ENCODE measurements at regions not wholly inside any gene's neighbourhood (a gene's known extent, or its start where the extent isn't known, plus 50 kb on each side); places are given as distances from the start of the nearest gene placed in this dataset.
A peak's percentile ranks its signal among the peaks of the same experiment; 100 is the strongest.

DNA sequence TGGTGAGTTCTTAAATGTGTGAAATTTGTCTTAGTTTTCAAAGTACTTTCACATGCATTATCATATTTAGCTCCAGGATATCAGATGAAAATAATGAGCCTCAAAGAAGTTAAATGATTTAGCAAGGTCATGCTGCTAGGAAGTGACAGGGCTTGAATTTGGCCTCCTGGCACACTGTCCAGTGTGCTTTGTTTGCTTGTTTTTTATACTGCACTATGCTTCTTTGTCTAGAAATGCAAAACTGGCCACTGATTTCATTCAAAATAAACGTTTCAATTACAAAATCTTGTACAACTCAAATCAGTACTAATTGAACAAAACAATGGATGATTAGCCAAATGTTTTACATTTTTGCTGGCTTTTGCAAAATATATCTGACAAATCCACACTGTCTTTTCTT is 583.3 kb upstream of the CBLB start:
- POLR2A ChIA-PET = no interaction called here
- no peak overlapping the region for H3K4me3 ChIP-seq (ENCODE audit: low read depth, low read length)
- no peaks in the 10 kb centered on the region for H3K27me3 ChIP-seq (ENCODE audit: control insufficient read depth, insufficient read depth, low read length)
- DNase-seq (ENCODE audit: low read depth) = no peak
- CTCF ChIA-PET = interaction anchor here (1.5 kb wide), 1 partner anchor 9 kb away, joined by 5 read pairs; no protein-coding TSS in a partner anchor
- no peaks in the 10 kb centered on the region for H3K36me3 ChIP-seq (ENCODE audit: control insufficient read depth, insufficient read depth, low read length)
- TF ChIP-seq, protein P1, sequence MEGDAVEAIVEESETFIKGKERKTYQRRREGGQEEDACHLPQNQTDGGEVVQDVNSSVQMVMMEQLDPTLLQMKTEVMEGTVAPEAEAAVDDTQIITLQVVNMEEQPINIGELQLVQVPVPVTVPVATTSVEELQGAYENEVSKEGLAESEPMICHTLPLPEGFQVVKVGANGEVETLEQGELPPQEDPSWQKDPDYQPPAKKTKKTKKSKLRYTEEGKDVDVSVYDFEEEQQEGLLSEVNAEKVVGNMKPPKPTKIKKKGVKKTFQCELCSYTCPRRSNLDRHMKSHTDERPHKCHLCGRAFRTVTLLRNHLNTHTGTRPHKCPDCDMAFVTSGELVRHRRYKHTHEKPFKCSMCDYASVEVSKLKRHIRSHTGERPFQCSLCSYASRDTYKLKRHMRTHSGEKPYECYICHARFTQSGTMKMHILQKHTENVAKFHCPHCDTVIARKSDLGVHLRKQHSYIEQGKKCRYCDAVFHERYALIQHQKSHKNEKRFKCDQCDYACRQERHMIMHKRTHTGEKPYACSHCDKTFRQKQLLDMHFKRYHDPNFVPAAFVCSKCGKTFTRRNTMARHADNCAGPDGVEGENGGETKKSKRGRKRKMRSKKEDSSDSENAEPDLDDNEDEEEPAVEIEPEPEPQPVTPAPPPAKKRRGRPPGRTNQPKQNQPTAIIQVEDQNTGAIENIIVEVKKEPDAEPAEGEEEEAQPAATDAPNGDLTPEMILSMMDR (IDR thresholded peaks at IDR 0.05; ENCODE audit: insufficient read depth, low read depth, low read length) = no peak

DNA sequence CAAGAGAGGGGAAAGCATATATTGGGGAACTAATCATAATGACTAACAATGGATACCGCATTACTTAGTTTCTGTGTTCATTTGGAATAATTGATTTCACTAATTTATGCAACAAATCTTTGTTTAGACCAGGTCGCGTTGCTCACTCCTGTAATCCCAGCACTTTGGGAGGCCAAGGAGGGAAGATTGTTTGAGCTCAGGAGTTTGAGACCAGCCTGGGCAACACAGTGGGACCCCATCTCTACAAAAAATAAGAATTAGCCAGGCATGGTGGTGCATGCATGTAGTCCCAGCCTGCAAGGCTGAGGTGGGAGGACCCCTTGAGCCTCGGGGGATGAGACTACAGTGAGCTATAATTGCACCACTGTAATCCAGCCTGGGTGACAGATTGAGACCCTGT is 585.7 kb upstream of the CBLB start:
- TF ChIP-seq, protein P1 (IDR thresholded peaks at IDR 0.05; ENCODE audit: insufficient read depth, low read depth, low read length) = no peak
- ChIA-PET POLR2A (no interaction called here), CTCF (interaction anchor here (0.9 kb wide), 1 partner anchor 12 kb away, joined by 3 read pairs; no protein-coding TSS in a partner anchor)
- DNase-seq (ENCODE audit: low read depth) = no peak
- Histone ChIP-seq H3K27me3 (ENCODE audit: control insufficient read depth, insufficient read depth, low read length) (no peaks in the 10 kb centered on the region), H3K36me3 (ENCODE audit: control insufficient read depth, insufficient read depth, low read length) (no peaks in the 10 kb centered on the region), H3K4me3 (ENCODE audit: low read depth, low read length) (no peak overlapping the region)

DNA sequence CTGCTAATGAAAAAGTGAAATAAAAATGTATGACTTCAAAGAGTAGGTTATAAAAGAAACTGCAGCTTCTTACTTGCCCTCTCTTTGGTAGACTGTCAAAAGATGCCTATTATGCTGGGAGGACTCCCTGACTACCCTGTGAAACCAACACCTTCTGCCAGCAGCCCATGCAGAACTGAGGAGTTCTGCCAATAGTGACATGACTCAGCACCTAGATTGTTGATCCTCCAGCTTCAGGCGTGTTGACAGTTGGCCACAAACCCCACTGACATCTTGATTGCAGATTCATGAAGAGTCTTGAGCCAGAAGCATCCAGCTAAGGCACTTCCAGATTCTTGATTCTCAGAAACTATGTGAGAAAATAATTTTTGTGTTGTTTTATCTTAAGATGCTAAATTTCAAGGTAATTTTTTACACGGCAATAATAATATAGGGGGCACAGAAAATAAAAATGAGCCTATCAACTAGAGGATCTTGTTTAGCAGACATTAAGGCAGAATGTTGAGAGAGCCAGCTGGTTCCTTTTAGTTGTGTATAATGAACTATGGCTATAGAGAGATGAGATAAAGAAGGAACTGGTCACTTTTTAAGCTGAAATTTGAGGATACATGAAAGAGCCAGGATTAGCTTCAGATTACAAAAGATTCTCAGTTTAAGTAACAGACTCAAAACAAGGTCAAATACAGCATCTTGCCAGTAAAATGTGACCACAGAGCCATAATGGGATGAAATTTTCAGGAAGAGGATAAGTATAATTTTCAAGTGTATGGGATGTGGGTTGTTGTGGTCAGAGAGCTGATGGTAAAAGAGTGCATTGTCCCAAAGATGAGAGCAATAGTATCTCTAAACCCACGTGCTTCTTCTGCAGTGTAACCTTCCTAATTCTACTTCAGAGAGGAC is 588.7 kb upstream of the CBLB start:
- CTCF ChIA-PET = interaction anchor here (0.6 to 0.8 kb wide), 2 partner anchors 91 to 607 kb away, joined by 3 read pairs; no protein-coding TSS in a partner anchor
- H3K27me3 ChIP-seq (ENCODE audit: control insufficient read depth, insufficient read depth, low read length) = no peaks in the 10 kb centered on the region
- peak; percentile 59 for DNase-seq (ENCODE audit: low read depth)
- POLR2A ChIA-PET = interaction anchor here (0.6 kb wide), 1 partner anchor 20 kb away, joined by 3 read pairs; no protein-coding TSS in a partner anchor
- no peaks in the 10 kb centered on the region for H3K36me3 ChIP-seq (ENCODE audit: control insufficient read depth, insufficient read depth, low read length)
- no peak overlapping the region for H3K4me3 ChIP-seq (ENCODE audit: low read depth, low read length)
- TF ChIP-seq, protein P1 (IDR thresholded peaks at IDR 0.05; ENCODE audit: insufficient read depth, low read depth, low read length) = no peak

DNA sequence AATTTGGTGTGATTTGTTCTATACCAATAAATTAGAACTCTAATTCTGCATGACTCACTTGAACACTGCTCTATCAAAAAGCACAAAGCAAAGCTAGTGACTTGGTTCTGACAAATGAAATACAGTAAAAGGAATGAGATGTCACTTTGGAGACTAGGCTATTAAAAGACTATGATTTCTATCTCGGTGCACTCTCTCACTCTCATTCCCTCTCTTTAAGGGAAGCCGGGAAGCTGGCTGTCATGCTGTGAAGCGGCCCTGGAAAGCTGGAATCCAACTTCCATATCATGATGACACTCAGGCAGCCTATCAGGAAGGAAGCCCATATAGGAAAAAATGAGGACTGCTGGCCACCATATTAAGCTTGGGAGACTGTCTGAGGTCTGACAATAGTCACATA is 590.1 kb upstream of the CBLB start:
- Histone ChIP-seq H3K4me3 (ENCODE audit: low read depth, low read length) (no peak overlapping the region), H3K36me3 (ENCODE audit: control insufficient read depth, insufficient read depth, low read length) (no peaks in the 10 kb centered on the region), H3K27me3 (ENCODE audit: control insufficient read depth, insufficient read depth, low read length) (no peaks in the 10 kb centered on the region)
- CTCF ChIA-PET = no interaction called here
- TF ChIP-seq, protein P1 (IDR thresholded peaks at IDR 0.05; ENCODE audit: insufficient read depth, low read depth, low read length) = no peak
- DNase-seq (ENCODE audit: low read depth) = no peak
- POLR2A ChIA-PET = no interaction called here

DNA sequence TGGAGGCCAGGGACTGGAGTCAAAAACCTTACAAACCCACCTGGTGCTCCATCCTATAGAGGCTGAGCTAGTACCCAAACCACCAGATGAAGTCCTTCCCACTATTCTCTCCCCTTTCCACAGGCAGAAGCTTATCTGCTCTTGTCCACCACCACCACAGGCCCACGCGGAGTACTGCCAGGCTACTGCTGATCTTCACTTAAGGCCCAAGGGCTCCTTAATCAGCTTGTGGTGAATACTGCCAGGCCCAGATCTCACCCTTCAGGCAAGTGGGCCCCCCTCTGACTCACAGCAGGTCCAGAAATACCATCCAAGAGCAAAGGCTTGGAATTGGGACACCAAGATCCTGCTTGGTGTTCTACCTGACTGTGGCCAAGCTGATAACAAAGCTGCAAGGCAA is 598.1 kb upstream of the CBLB start:
- H3K4me3 ChIP-seq (ENCODE audit: low read depth, low read length) = no peak overlapping the region
- no peaks in the 10 kb centered on the region for H3K36me3 ChIP-seq (ENCODE audit: control insufficient read depth, insufficient read depth, low read length)
- DNase-seq (ENCODE audit: low read depth) = no peak
- TF ChIP-seq, protein P1 (IDR thresholded peaks at IDR 0.05; ENCODE audit: insufficient read depth, low read depth, low read length) = no peak
- no peaks in the 10 kb centered on the region for H3K27me3 ChIP-seq (ENCODE audit: control insufficient read depth, insufficient read depth, low read length)
- CTCF ChIA-PET = no interaction called here
- POLR2A ChIA-PET = no interaction called here
